Stomach (tissue), 4 donors: ENCODE measurements at regions not wholly inside any gene's neighbourhood (a gene's known extent, or its start where the extent isn't known, plus 50 kb on each side); places are given as distances from the start of the nearest gene placed in this dataset.

Experiments
- CTCF ChIP-seq, 7 experiments: fragments of 450-650 bp in 4 of 7; fragments of 200-600 bp in 3 of 7; sonication (generic) in 3 of 7; IDR thresholded peaks; one replicate each; pipeline ENCODE4 v1.5.1; 2016 to 2019; ENCODE audit warnings: antibody characterized with exemption in 7 of 7, control low read depth in 2 of 7, mild to moderate bottlenecking in 1 of 7
- POLR2A ChIP-seq, 4 donors: fragments of 450-650 bp; IDR thresholded peaks; one replicate each; pipeline ENCODE4 v1.6.1; 2016; ENCODE audit warnings: antibody characterized with exemption in 4 of 4, control low read depth in 2 of 4, mild to moderate bottlenecking in 1 of 4, moderate library complexity in 1 of 4

- TF ChIP-seq CTCF (IDR thresholded peaks at IDR 0.05): no peak
- TF ChIP-seq POLR2A (IDR thresholded peaks at IDR 0.05): no peak
Measured at GRCh38 chr5:82549263-82549662, 271.1 kb upstream of the RPS23 start.
